ENCODE measurements at regions not wholly inside any gene's neighbourhood (a gene's known extent, or its start where the extent isn't known, plus 50 kb on each side); places are given as distances from the start of the nearest gene placed in this dataset.

- ChIA-PET POLR2A (no interaction called here), CTCF (no interaction called here)
- Mint-ChIP-seq H3K9me3 (peaks cover 60% of the 10 kb centered on the region), H3K4me3 (no peak overlapping the region), H3K27me3 (ENCODE audit: low read depth) (no peaks in the 10 kb centered on the region; the same call in 1 of the 2 replicates), H3K27ac (no peak overlapping the region), H3K36me3 (peaks cover 27% of the 10 kb centered on the region), H3K4me1 (no peaks in the 10 kb centered on the region)
- ATAC-seq = no peak
- TF ChIP-seq RORB (CRISPR knock-in tag; IDR thresholded peaks at IDR 0.05) = no peak
- TF ChIP-seq ZMAT4 (CRISPR knock-in tag; IDR thresholded peaks at IDR 0.05) = no peak
- TF ChIP-seq HMGA2 (CRISPR knock-in tag; IDR thresholded peaks at IDR 0.05) = no peak
- no peak for TF ChIP-seq SP1 (CRISPR knock-in tag; conservative IDR thresholded peaks at IDR 0.05)
- no peak for TF ChIP-seq IRF2 (CRISPR knock-in tag; IDR thresholded peaks at IDR 0.05; ENCODE audit: borderline replicate concordance, low read depth)
- no peak for TF ChIP-seq ATF1 (CRISPR knock-in tag; IDR thresholded peaks at IDR 0.05)
- TF ChIP-seq MXD4 (CRISPR knock-in tag; IDR thresholded peaks at IDR 0.05; ENCODE audit: borderline replicate concordance) = no peak
- no peak for TF ChIP-seq STAT6 (CRISPR knock-in tag; conservative IDR thresholded peaks at IDR 0.05; ENCODE audit: low read depth)
- TF ChIP-seq SMAD3 (CRISPR knock-in tag; IDR thresholded peaks at IDR 0.05; ENCODE audit: borderline replicate concordance) = no peak
- no peak for TF ChIP-seq IRF1 (CRISPR knock-in tag; IDR thresholded peaks at IDR 0.05)
- TF ChIP-seq E2F1 (CRISPR knock-in tag; IDR thresholded peaks at IDR 0.05) = no peak
- TF ChIP-seq JUN (CRISPR knock-in tag; IDR thresholded peaks at IDR 0.05) = no peak
- no peak for TF ChIP-seq GTF2I (CRISPR knock-in tag; conservative IDR thresholded peaks at IDR 0.05)
- no peak for TF ChIP-seq OVOL2 (CRISPR knock-in tag; IDR thresholded peaks at IDR 0.05; ENCODE audit: borderline replicate concordance)
- TF ChIP-seq MAX (CRISPR knock-in tag; IDR thresholded peaks at IDR 0.05) = no peak
- DNase-seq (ENCODE audit: low spot score) = no peak
These were observed 262.5 kb upstream of the HS3ST1 start for GRCh38 chr4:11691236-11691635.

GRCh38 chr4:11687727-11688126 is 259.0 kb upstream of the HS3ST1 start:
- TF ChIP-seq CREB1 (CRISPR knock-in tag; IDR thresholded peaks at IDR 0.05) = no peak
- DNase-seq (ENCODE audit: low spot score) (no peak), ATAC-seq (no peak)
- Mint-ChIP-seq H3K4me1 (peaks cover 2% of the 10 kb centered on the region; the same call in 1 of the 2 replicates), H3K9me3 (peaks cover 70% of the 10 kb centered on the region), H3K27me3 (ENCODE audit: low read depth) (peaks cover 2% of the 10 kb centered on the region; the same call in 1 of the 2 replicates), H3K4me3 (no peak overlapping the region), H3K36me3 (peaks cover 26% of the 10 kb centered on the region), H3K27ac (no peak overlapping the region)
- CTCF ChIA-PET = no interaction called here
- POLR2A ChIA-PET = no interaction called here

- DNase-seq (ENCODE audit: low spot score) = no peak
- POLR2A ChIA-PET = no interaction called here
- Mint-ChIP-seq H3K36me3 (peaks cover 25% of the 10 kb centered on the region), H3K9me3 (peaks cover 68% of the 10 kb centered on the region), H3K27ac (no peak overlapping the region), H3K4me3 (no peak overlapping the region), H3K4me1 (peaks cover 2% of the 10 kb centered on the region; the same call in 1 of the 2 replicates), H3K27me3 (ENCODE audit: low read depth) (peaks cover 2% of the 10 kb centered on the region; the same call in 1 of the 2 replicates)
- CTCF ChIA-PET = no interaction called here
- no peak for ATAC-seq
- TF ChIP-seq CREB1 (CRISPR knock-in tag; IDR thresholded peaks at IDR 0.05) (no peak), NR3C1 (CRISPR knock-in tag; conservative IDR thresholded peaks at IDR 0.05; ENCODE audit: low read depth) (no peak), E2F4 (CRISPR knock-in tag; IDR thresholded peaks at IDR 0.05; ENCODE audit: borderline replicate concordance, low read depth) (no peak), TP53 (CRISPR knock-in tag; IDR thresholded peaks at IDR 0.05) (no peak), NR1H2 (CRISPR knock-in tag; IDR thresholded peaks at IDR 0.05) (no peak), ZNF423 (CRISPR knock-in tag; IDR thresholded peaks at IDR 0.05) (no peak), PREB (CRISPR knock-in tag; IDR thresholded peaks at IDR 0.05; ENCODE audit: borderline replicate concordance) (no peak)
These were observed 256.8 kb upstream of the HS3ST1 start for GRCh38 chr4:11685481-11685880.
